ENCODE measurements at regions not wholly inside any gene's neighbourhood (a gene's known extent, or its start where the extent isn't known, plus 50 kb on each side); places are given as distances from the start of the nearest gene placed in this dataset. TPM values are rescaled to one million over a fixed set of nuclear protein-coding genes. Genes with fewer than 3 reads are reported as not detected.
A peak's percentile ranks its signal among the peaks of the same experiment; 100 is the strongest.

DNA sequence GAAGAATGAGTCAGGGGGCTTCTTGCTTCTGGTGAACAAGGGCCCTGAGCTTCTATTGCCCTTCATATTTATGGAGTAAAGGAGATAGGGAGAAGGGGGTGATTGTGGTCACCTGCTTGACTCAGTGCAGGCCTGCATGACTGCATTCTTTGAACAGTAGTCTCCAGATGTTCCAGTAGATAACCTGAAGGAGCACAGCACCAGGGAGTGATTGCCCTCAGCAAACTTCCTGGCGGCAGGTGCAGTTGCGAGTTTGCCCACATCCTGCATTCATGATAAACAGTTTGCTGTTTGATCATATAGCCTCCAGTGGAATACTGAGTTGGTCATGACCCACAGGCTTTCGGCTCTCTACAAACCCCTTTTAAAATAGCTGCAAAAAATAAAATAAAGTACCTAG is 1632.7 kb downstream of the OTOL1 start:
- no peaks in the 10 kb centered on the region for H3K9me2 ChIP-seq (replicated peaks; ENCODE audit: insufficient read depth)
- H3K27ac ChIP-seq, result no peak overlapping the region
- H3K79me2 ChIP-seq, result no peaks in the 10 kb centered on the region
- H2AFZ ChIP-seq, result no peak overlapping the region
- H3K27me3 ChIP-seq, result no peaks in the 10 kb centered on the region
- no peaks in the 10 kb centered on the region for H3K36me3 ChIP-seq (replicated peaks; ENCODE audit: insufficient read depth, low read depth)
- H3K4me1 ChIP-seq (ENCODE audit: insufficient read depth), result no peaks in the 10 kb centered on the region
- no peak for DNase-seq (ENCODE audit: low spot score)
- H3K4me3 ChIP-seq, result no peak overlapping the region
- H3K9me3 ChIP-seq (ENCODE audit: low read depth), result no peaks in the 10 kb centered on the region
- TF ChIP-seq EZH2phosphoT487 (IDR thresholded peaks at IDR 0.05; ENCODE audit: low read depth, severe bottlenecking, unreplicated experiment), result no peak
- TF ChIP-seq EZH2 (IDR thresholded peaks at IDR 0.05; ENCODE audit: borderline replicate concordance), result no peak
- TF ChIP-seq, protein P1, sequence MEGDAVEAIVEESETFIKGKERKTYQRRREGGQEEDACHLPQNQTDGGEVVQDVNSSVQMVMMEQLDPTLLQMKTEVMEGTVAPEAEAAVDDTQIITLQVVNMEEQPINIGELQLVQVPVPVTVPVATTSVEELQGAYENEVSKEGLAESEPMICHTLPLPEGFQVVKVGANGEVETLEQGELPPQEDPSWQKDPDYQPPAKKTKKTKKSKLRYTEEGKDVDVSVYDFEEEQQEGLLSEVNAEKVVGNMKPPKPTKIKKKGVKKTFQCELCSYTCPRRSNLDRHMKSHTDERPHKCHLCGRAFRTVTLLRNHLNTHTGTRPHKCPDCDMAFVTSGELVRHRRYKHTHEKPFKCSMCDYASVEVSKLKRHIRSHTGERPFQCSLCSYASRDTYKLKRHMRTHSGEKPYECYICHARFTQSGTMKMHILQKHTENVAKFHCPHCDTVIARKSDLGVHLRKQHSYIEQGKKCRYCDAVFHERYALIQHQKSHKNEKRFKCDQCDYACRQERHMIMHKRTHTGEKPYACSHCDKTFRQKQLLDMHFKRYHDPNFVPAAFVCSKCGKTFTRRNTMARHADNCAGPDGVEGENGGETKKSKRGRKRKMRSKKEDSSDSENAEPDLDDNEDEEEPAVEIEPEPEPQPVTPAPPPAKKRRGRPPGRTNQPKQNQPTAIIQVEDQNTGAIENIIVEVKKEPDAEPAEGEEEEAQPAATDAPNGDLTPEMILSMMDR (IDR thresholded peaks at IDR 0.05; ENCODE audit: poor library complexity), result no peak
- WGBS (ENCODE audit: low lambda C conversion rate, missing lambda C conversion rate), result 85% methylated on average over 3 of the region's 3 CpGs
- no peaks in the 10 kb centered on the region for H4K20me1 ChIP-seq (ENCODE audit: insufficient read depth, poor library complexity, severe bottlenecking)
- no peak overlapping the region for H3K4me2 ChIP-seq

DNA sequence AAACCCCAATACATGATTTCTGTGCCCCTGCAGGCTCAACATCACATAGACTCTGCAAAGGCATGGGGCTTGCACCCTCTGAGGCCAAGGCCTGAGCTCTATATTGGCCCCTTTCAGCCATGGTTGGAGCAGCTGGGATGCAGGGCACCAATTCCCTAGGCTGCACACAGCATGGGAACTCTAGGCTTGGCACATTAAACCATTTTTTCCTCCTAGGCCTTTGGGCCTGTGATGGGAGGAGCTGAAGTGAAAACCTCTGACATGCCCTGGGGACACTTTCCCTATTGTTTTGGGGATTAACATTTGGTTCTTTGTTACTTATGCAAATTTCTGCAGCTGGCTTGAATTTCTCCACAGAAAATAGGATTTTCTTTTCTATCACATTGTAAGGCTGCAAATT is 1629.5 kb downstream of the OTOL1 start:
- H3K36me3 ChIP-seq (replicated peaks; ENCODE audit: insufficient read depth, low read depth), result no peaks in the 10 kb centered on the region
- no peak overlapping the region for H3K4me3 ChIP-seq

More for the DNA sequence above, 1629.5 kb downstream of the OTOL1 start:
- Histone ChIP-seq H3K9me3 (ENCODE audit: low read depth) (no peaks in the 10 kb centered on the region), H3K27me3 (no peaks in the 10 kb centered on the region), H3K79me2 (no peaks in the 10 kb centered on the region), H3K9me2 (replicated peaks; ENCODE audit: insufficient read depth) (no peaks in the 10 kb centered on the region), H3K4me2 (no peak overlapping the region), H3K27ac (no peak overlapping the region), H2AFZ (no peak overlapping the region), H4K20me1 (ENCODE audit: insufficient read depth, poor library complexity, severe bottlenecking) (no peaks in the 10 kb centered on the region), H3K4me1 (ENCODE audit: insufficient read depth) (no peaks in the 10 kb centered on the region)
- DNase-seq (ENCODE audit: low spot score), result no peak
- no peak for TF ChIP-seq EZH2phosphoT487 (IDR thresholded peaks at IDR 0.05; ENCODE audit: low read depth, severe bottlenecking, unreplicated experiment)
- TF ChIP-seq EZH2 (IDR thresholded peaks at IDR 0.05; ENCODE audit: borderline replicate concordance), result no peak

MicroRNAs in the stretch of these regions (microRNA counts, 767-probe panel; counts per million panel counts)
- not detected for microRNA hsa-miR-1263

Small RNA genes in the stretch of these regions (microRNA-seq; reads per million reads assigned to microRNA genes)
- 9.8 reads per million, percentile 24 among the genes with 10 or more reads in this experiment for gene MIR1263

Small RNA genes in the stretch of these regions (small RNA-seq; reads per million reads assigned to genes)
- gene MIR1263, result 1.4 reads per million, percentile 81 among the genes with 10 or more reads in this experiment
- gene RNU7-82P, result not detected

Measured in hepatocyte (in vitro differentiated cells).